GM19463 (cell line): ENCODE measurements at regions not wholly inside any gene's neighbourhood (a gene's known extent, or its start where the extent isn't known, plus 50 kb on each side); places are given as distances from the start of the nearest gene placed in this dataset.
"Not testable (repeated sequence)": the region's sequence is repeated elsewhere in the genome, so short reads cannot be mapped to it uniquely, and the experiment has no call there.

ENCODE experiments used
- ATAC-seq: cut with Tn5 transposase; IDR thresholded peaks from one replicate; pipeline ENCODE4 v1.9.1; 2021; ENCODE audit warnings: mild to moderate bottlenecking, moderate library complexity; ENCODE audit not compliant: unreplicated experiment

DNA sequence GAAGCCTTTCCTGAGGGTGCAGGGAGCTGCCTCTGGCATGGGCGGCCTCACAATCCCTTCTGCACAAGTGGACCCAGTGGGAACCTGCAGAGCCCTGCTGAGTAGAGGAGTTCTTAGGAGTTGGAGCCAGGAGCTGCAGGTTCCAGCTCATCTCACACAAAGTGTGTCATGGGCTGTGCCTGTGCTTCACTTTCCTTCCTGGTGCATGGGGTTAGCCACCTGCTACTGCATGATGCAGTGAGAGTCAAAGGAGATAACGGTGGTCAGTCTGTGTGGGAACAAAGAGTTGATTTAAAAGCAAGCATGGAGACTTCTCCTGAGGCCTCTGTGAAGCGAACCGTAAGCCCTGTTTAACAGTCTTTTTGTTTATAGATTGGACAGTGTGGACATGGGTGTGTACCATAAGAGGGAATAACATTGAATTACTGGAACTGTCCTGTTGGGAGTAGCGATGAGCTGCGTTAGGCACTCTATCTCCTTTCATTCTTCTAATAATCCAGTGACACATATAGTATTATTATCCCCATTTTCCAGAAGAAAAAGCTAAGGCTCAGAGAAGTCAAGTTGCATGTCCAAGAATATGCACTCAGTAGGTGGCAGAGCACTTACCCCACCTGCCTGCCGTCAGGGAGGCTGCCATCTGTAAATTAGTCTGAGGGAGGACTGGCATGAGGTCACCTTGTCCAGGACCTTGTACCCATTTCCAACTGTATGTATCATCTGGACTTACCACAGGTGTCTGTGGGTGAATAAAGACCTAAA lies 68.7 kb upstream of the PRR23C start:
- ATAC-seq = no peak

DNA sequence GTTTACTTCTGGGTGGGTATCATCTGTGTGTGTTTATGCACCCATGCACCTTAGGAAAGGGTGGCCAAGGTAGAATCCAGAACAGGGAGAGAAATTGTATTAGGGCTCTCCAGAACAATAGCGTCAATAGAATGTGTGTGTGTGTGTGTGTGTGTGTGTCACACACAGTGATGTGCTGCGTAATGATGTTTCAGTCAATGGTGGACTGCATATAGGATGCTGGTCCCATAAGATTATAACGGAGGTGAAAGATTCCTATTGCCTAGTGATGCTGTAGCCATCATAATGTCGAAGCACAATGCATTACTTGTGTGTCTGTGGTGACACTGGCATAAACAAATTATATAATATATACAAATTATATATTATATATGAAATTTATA lies 69.3 kb upstream of the PRR23C start:
- ATAC-seq = no peak

DNA sequence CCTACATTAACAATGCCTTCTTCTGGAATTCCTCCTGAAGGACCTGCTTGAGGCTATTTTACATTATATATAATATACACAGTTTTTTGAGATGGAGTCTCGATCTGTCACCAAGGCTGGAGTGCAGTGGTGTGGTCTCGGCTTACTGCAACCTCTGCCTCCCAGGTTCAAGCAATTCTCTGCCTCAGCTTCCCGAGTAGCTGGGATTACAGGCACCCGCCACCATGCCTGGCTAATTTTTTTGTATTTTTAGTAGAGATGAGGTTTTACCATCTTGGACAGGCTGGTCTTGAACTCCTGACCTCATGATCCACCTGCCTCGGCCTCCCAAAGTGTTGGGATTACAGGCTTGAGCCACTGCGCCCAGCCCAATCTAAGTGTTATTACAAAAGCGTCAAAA lies 71.9 kb upstream of the PRR23C start:
- not testable (repeated sequence) for ATAC-seq

DNA sequence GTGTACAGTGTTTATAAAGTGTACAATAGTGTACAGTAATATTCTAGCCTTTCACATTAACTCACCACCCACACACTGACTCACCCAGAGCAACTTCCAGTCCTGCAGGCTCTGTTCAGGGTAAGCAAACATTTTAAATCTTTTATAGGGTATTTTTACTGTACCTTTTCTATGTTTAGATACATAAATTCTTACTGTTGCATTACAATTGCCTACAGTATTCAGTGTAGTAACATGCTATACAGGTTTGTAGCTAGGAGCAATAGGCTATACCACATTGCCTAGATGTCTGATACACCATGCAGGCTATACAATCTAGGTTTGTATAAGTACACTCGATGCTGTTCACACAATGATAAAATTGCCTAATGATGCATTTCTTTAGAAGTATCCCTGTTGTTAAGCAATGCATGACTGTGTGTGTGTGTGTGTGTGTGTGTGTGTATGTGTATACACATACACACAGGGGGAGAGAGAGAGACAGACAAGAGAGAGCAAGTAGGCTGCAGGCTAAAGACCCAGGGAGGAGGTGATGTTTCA lies 72.5 kb upstream of the PRR23C start:
- ATAC-seq = no peak

DNA sequence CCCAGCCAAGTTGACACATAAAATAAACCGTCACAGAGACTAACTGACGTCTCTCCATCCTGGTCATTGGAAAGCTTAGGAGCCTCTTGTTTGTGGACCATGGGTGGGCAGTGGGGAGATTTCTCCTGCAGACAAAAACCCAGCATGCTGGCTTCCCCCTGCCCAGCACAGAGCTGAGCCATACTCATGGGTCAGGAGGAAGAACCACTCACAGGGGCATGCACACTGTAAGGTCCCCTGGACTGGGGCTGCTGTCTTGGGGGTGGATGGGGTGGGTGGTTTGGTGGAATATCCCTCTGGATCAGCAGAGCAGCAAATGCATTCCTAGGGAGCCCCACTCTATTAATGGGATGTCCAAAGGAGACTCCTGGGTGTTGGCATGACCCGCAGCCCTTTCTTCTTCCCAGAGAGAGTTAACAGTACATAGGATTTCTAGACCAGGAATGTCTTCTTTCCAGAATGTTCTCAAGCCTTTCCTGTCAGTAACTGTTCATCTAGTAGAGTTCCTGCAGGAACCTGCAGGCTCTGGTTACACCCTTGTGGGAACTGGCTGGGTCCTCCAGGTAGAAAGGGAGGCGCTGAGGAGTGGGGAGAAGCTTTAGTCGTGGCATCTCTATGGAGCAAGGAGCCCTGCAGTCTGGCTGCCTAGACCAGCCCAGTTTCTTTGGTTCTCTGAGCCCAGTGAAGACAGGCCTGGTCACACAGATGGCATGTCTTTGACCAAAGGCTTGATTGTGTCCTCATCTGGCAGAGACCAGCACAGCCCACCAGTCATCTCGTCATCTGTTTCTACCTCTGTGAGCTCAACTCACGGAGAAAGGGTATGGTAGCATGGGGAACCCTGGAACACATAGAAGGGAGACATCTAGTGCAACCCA lies 73.4 kb upstream of the PRR23C start:
- ATAC-seq = no peak

DNA sequence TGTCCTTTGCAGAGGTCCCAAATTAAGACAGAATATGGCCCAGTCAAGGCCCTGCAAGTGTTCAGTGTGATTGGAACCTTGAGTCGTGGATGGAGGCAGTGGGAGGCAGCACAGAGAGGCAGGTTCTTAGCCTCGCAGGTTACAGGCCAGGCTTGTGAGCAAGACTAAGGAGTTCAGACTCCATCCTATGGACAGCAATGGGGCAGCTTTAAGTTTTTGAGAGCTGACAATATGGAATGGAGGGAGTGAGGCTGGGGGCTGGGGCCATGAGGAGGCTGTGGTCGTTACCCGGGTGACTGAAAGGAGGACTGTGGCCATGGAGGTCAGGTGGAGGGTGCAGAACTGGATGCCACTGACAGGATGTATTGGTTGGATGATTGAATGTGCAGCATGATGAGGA lies 74.1 kb upstream of the PRR23C start:
- ATAC-seq = no peak

DNA sequence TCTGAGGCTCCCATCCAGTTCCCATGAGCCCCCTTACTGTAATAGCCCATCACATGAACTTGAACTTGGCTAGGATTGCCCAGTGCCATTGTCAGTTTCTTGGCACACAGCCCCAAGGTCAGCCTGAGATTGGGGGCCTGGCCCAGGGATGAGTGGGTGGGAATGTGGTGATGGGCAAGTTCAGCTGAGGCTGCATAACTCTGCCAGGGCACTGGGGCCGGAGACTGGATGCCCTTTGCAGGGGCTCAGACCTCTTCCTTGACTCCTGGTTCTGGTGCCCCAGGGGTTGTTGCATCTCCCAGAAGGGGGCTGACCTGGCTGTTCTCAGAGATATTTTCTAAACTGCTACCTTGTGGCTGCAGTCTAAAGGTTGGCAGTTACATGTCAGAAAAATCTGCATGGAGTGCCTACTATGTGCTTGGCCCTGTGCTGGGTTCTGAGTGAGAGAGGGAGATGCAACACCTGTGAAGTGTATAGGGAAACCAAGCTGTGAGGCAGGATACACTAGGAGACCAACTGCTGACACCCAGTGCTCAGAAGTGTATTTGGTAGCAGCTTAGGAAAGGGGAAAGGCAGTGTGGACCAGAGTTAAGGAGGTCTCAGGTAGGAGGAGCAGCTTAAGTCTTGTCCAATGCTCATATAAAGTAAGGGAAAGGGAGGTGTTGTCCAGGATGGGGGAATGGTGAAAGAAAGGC lies 74.8 kb upstream of the PRR23C start:
- ATAC-seq = no peak

DNA sequence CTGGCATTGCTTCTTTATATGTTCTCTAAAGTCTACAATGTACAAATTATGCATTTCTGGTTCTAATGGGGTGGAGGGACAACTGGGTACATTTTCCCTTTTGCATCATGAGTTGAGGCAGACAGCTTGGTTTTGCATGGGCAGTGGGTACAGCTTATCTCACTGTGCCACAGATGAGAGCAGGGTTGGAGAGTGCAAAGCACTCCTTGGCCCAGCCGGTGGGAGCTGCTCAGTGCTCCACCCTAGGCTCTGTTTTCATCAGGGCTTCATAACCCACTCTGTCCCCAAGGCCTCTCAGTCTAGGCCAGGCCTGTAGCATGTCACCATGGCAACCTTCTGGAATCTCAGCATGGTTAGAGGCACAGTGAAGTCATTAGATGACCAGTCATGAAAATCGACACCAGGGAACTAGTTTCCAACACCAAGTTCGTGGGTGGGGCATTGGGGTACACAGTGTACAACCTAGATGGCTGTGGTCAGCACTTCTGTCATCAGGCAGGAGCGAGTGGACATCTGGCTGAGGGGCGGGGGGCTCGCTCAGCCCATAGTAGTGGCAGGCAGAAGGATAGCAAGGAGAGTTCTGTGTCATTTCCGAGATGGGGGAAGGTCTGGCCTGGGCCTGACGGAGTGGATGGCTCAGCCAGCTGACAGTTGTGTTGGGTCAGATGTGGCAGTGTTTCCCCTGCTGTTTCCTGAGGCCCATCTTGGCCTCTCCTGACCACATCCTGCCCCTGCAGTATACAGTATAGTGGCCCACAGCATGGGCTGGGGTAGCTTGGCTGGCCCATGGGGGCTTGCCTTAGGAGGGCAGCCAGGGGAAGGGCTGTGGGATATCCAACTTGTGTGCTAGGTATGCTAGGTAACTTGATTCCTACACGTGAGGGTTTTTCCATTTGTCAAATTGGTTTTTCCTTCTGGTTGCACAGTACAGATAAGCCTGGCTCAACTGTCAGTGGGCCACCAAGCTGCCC lies 75.7 kb upstream of the PRR23C start:
- no peak for ATAC-seq

DNA sequence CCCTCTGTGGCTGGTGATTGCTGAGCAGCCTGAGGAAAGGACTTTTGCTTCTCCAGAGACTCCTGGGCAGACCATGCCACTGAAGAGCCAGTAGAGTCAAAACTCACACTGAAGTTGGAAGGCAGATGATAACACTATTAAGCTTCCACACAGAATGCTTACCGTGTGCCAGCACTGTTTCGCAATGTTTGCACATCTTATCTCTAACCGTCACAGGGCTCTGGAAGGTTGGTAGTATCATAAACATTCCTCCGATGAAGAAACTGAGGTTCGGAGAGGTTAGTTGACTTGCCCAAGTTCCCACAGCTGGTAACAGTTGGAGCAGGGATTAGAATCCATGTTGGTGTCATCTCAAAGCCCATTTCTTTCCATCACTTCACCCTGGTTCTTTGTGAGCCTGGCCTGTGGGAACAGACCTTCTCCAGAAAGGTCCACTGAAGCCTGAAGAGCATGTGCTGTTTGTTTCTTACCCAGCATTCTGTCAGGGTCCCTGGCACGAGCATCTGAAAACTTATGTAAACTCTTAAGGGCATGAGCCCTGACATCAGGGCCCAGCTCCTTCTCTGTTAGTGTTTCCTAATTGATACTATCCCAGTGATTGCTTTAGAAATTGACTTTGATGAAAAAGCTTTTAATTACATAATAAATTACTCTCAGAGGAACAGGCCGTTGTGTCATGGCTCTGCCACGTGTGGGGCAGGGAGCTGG lies 77.0 kb upstream of the PRR23C start:
- no peak for ATAC-seq

DNA sequence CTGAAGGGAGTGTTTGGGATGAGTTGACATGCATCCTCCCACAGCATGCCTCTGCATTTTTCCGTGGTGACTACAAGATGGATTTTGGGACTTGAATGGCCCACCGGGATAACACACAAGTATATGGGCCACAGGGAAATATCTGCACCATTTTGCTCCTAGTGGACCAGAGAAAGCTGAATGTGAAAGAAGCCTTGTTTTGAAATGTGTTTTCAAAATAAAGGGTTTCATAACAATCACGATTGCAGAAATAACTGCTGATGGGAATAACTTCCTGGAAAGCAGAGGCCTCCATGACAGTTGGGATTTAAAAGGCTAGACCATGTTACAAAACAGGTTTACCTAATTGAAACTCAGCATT lies 77.5 kb upstream of the PRR23C start:
- no peak for ATAC-seq

DNA sequence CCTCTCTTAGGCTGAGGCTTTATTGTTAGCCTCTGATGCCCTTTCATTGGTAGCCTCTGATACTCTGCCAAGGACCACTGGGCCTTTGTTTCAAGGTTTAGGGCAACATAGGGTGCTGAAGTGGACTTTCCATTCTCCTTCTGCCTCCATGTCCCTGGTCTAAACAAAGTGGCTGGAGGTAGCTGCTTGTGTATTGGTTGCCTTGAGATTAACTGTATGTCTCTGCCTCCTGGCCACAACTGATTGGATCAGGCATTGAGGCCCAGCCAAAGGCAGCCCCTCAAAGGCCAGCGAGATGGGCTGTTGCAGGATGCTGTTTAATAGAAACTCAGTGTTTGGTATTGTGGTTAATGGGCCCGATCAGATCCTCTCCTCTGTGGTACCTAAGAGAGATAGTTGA lies 77.9 kb upstream of the PRR23C start:
- ATAC-seq = no peak

DNA sequence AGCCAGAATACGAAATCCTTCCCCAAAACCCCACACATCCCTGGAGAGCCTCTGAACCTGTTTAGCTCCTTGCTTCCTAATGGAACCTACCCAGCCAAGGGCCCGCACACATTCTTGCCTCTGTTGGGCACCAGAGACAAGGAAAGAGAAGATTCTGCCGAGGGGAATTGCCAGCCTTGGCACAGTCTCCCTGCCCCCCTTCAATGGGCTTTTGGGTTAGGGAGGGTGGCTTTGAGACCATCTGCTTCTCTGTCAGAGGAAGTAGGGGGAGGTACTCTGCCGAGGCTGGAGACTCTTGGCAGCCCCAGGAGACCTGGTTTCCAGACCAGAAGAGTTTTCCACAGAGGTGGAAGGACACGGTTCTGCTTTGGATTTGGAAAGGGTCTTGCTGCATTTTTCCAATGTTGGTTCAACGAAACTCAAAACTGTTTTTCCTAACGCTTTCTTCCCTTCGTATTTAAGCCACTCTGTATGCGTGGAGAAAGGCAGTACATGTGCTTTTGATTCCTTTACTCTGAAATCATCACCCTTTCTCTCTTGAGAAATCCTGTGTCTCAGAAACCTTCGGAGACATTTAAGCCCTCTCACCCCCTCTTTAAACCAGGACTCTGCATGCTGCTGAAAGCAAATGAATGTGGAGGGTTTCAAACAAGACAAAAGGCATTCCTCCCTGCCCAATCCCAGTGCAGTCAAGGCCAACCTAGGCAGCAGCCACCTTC lies 78.8 kb upstream of the PRR23C start:
- ATAC-seq = no peak

DNA sequence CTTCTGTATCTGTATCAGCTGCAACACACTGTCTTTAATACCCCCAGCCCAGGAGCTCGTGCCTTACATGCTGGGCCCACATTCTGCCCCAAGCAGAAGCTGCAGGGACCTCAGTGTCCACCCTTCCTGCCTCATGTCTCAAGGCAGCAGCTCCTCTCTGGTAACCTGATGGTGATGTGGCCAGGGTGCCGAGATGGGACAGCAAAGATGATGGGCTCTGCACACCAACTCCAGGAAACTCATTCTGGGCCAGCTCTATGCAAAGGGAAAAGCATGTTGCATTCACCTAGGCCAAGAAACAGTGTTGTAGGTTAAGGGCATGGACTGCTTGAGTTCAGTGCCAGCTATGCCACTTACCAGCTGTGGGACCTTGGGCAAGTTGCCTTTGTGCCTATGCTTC lies 79.5 kb upstream of the PRR23C start:
- no peak for ATAC-seq

DNA sequence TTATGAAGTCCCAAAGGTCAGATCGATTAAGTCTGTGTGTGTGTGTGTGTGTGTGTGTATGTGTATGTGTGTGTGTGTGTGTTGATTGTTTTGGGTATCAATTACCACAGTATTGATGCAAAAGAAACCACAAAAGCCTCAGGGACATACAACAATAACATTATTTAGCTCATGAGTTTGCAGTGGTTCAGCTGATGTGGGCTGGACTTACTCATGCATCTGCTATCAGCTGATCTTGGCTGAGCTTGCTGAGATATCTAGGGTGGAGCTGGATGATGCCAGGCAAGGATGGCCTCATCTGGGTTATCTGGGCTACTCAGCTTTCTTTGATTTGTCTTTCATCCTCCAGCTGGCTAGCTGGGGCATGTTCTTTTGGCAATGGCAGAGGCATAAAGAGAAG lies 82.4 kb upstream of the PRR23C start:
- ATAC-seq = no peak

DNA sequence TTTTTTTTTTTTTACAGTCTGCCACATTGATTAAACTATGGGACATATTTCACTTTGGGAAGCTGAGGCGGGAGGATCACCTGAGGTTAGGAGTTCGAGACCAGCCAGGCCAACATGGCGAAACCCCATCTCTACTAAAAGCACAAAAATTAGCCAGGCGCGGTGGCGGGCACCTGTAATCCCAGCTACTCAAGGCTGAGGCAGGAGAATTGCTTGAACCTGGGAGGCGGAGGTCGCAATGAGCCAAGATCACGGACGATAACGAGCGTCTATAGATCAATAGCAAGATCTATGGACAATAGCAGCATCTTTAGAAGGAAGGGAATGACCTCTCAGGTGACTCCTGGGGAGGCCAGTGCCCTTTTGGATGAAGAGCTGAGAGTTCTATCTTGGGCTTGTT lies 82.9 kb upstream of the PRR23C start:
- ATAC-seq = not testable (repeated sequence)

DNA sequence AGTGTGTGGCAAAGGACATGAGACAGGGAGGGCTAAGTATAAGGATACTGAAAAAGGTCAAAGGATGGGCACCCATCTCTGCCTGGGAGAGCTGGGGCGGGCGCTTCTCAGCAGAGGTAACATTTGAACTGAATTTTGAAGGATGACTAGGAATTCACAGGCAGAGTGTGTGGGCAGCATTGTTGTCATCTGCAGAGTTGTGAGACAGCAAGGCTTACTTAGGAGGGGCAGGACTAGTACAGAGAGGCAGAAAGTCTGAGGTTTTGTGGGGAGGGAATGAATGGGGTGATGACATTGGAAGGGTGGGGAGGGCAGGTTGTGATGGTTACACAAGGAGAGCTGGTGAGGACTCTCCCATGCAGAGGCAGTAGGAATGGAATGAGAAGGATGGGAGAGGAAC lies 84.1 kb upstream of the PRR23C start:
- ATAC-seq = no peak

DNA sequence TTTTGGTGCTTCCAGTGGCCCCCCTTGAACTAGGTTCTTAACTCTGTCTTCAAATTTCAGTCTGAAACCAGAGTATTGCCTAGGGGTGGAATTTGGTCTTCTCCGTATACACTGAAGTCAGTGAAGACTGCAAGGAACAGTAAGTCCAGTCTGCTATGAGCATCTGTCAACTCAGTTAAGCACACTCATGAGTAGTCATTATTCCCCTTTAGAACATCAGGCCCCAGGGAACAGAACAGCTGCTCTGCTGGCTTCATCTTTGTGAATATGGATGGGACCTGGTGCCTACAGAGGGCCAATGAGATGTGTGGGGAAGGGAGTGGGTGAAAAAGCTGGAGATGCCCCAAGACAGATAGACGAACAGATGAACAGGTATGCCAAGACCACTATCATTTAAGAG lies 85.2 kb upstream of the PRR23C start:
- ATAC-seq = no peak

DNA sequence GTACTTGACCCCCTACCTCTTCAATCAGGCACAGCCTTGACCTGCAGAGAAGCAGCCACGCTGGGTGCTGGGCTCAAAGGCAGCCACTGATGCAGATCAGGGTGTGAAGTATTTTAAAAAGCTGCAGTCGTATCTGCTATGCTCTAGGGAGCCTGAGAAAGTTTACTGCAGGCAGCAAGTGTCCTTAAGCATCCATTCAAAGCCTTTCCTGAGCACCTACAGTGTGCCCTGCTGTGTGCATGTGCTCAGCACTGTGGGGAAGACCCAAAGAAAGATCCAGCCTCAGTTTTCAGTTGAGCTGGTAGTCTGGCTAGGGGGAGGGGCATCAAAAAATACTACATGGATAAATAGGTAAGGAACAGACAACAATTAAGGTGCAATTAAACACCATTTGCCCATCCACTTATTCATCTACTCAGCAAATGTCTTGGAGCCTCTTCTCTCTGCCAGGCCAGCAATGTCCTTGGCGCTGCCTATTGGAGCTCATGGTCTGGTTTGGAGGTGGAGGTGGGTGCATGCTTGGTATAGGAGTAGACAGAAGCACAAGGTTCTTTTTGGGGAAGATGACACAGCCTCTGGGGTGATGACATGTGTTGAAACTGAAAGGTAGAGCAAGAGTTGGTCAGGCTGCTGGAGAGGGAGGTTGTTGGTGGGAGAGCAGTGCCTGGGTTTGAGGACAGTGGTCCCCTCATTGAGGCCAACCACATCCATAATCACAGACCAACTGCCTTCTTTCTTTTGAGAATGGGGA lies 85.9 kb upstream of the PRR23C start:
- no peak for ATAC-seq
